ENCODE measurements at regions not wholly inside any gene's neighbourhood (a gene's known extent, or its start where the extent isn't known, plus 50 kb on each side); places are given as distances from the start of the nearest gene placed in this dataset.
"Not testable (repeated sequence)": the region's sequence is repeated elsewhere in the genome, so short reads cannot be mapped to it uniquely, and the experiment has no call there.

DNA sequence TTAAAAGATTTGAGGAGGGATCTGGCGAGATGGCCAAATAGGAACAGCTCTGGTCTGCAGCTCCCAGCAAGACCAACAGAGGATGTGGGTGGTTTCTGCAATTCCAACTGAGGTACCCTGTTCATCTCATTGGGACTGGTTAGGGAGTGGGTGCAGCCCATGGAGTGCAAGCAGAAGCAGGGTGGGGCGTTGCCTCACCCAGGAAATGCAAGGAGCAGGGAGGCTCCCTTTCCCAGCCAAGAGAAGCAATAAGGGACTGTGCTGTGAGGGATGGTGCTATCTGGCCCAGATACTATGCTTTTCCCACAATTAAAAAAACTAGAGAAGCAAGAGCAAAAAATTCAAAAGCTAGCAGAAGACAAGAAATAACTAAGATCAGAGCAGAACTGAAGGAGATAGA, 318.4 kb downstream of the PPP1R3A start:
- not testable (repeated sequence) for TF ChIP-seq RARB (CRISPR knock-in tag; IDR thresholded peaks at IDR 0.05); SNAI2 (CRISPR knock-in tag; IDR thresholded peaks at IDR 0.05); ISL1 (CRISPR knock-in tag; IDR thresholded peaks at IDR 0.05); CSDC2 (CRISPR knock-in tag; IDR thresholded peaks at IDR 0.05); TCF4 (CRISPR knock-in tag; IDR thresholded peaks at IDR 0.05; ENCODE audit: borderline replicate concordance); ZFP3 (CRISPR knock-in tag; IDR thresholded peaks at IDR 0.05); ESRRG (CRISPR knock-in tag; IDR thresholded peaks at IDR 0.05)
- TF ChIP-seq, protein P1, sequence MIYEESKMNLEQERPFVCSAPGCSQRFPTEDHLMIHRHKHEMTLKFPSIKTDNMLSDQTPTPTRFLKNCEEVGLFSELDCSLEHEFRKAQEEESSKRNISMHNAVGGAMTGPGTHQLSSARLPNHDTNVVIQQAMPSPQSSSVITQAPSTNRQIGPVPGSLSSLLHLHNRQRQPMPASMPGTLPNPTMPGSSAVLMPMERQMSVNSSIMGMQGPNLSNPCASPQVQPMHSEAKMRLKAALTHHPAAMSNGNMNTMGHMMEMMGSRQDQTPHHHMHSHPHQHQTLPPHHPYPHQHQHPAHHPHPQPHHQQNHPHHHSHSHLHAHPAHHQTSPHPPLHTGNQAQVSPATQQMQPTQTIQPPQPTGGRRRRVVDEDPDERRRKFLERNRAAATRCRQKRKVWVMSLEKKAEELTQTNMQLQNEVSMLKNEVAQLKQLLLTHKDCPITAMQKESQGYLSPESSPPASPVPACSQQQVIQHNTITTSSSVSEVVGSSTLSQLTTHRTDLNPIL (CRISPR knock-in tag; IDR thresholded peaks at IDR 0.05; ENCODE audit: low read depth): not testable (repeated sequence)
